ENCODE measurements at regions not wholly inside any gene's neighbourhood (a gene's known extent, or its start where the extent isn't known, plus 50 kb on each side); places are given as distances from the start of the nearest gene placed in this dataset.
A peak's percentile ranks its signal among the peaks of the same experiment; 100 is the strongest.
"Not testable (repeated sequence)": the region's sequence is repeated elsewhere in the genome, so short reads cannot be mapped to it uniquely, and the experiment has no call there.

DNA sequence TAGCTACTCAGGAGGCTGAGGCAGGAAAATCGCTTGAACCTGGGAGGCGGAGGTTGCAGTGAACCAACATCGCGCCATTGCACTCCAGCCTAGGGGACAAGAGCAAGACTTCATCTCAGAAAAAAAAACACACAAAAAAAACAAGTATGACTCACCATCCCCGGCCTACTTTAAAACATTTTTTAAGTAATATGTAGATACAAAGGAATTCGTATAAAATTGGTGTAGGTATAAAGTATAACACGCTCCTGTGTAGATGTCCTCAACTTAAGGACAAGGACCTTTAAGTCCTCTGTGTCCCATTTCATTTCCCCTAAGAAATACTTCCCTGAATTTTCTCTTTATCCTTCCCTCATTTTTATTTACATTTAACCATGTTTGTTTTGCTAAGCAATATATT, 73.4 kb upstream of the PKN2 start:
- DNase-seq (ENCODE audit: low read depth), result no peak

- DNase-seq (ENCODE audit: low read depth), result no peak
Measured at GRCh38 chr1:88612292-88612691, 71.8 kb upstream of the PKN2 start.

DNA sequence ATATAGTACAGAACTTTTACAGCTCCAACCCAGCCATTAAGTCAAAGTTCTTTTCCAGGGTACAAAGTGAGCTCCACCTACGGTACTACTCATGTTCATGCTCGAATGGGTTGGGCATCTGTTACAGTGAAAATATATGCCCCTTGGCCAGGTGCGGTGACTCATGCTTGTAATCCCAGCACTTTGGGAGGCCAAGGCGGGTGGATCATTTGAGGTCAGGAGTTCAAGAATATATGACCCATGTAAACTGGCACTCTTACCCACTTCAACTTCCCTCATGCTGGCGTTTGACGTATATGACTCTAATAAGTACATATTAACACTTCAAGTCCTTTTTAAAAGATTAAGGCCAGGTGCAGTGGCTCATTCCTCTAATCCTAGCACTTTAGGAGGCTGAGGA, 71.3 kb upstream of the PKN2 start:
- DNase-seq (ENCODE audit: low read depth), result peak; percentile 51

DNA sequence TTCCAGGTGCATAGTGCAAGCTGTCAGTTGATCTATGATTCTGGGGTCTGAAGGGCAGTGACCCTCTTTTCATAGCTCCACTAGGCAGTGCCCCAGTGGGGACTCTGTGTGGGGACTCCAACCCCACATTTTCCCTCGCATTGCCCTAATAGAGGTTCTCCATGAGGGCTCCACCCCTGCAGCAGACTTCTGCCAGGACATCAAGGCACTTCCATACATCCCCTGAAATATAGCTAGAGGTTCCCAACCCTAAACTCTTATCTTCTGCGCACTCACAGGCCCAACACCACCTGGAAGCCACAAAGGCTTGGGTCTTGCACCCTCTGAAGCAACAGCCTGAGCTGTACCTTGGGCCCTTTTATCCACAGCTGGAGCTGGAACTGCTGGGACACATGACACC, 65.7 kb upstream of the PKN2 start:
- no peak for DNase-seq (ENCODE audit: low read depth)

DNA sequence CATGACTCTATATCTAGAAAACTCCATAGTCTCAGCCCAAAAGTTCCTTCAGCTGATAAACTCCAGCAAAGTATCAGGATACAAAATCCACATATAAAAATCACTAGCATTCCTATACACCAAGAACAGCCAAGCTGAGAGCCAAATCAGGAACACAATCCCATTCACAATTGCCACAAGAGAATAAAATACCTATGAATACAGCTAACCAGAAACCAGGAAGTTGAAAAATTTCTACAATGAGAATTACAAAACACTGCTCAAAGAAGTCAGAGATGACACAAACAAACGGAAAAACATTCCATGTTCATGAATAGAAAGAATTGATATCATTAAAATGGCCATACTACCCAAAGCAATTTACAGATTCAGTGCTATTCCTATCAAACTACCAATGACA, 61.0 kb upstream of the PKN2 start:
- not testable (repeated sequence) for DNase-seq (ENCODE audit: low read depth)
